Breast epithelium (tissue), 3 donors: ENCODE measurements at regions not wholly inside any gene's neighbourhood (a gene's known extent, or its start where the extent isn't known, plus 50 kb on each side); places are given as distances from the start of the nearest gene placed in this dataset.

ENCODE experiments used
- CTCF ChIP-seq, 3 donors: fragments of 450-650 bp; IDR thresholded peaks; one replicate each; pipeline ENCODE4 v1.5.1; 2016 to 2017; ENCODE audit warnings: antibody characterized with exemption in 3 of 3, mild to moderate bottlenecking in 3 of 3, moderate library complexity in 3 of 3
- POLR2A ChIP-seq: fragments of 450-650 bp; IDR thresholded peaks from one replicate; pipeline ENCODE4 v1.6.1; 2016; ENCODE audit warnings: antibody characterized with exemption, mild to moderate bottlenecking, moderate library complexity
- POLR2AphosphoS5 ChIP-seq, 3 donors: sonication (generic); formaldehyde crosslinking; IDR thresholded peaks; one replicate each; pipeline ENCODE4 v1.6.1; 2017; ENCODE audit warnings: antibody characterized with exemption in 3 of 3

- TF ChIP-seq CTCF (IDR thresholded peaks at IDR 0.05): no peak
- no peak for TF ChIP-seq POLR2A
- no peak for TF ChIP-seq POLR2AphosphoS5 (IDR thresholded peaks at IDR 0.05)
Measured at GRCh38 chr2:35510636-35511035, 844.9 kb upstream of the CRIM1 start.
